ENCODE measurements at regions not wholly inside any gene's neighbourhood (a gene's known extent, or its start where the extent isn't known, plus 50 kb on each side); places are given as distances from the start of the nearest gene placed in this dataset.

DNA sequence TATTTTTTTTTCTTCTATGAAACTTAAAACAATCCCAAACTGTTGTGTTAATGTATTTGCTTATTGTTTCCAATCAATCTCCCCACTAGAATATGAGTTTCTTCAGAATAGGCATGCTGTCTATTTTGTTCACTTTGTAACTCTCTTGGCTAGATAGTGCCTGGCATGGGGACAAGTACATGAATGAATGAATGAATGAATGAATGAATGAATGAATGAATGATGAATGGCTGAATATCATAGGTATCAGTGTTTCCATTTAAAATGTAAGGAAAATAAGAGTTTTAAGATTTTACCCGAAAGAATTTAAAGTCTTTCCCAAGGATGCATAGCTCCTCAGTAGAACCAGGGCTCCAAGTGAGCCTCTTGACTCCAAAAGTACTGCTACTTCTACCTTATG lies 294.9 kb upstream of the GADL1 start:
- no peak for ATAC-seq
- intact Hi-C loops (cut with micrococcal nuclease), result no loop called here
- CTCF ChIA-PET, result no interaction called here
- DNase-seq, result no peak
- Mint-ChIP-seq H3K36me3 (ENCODE audit: low read depth) (no peaks in the 10 kb centered on the region), H3K4me3 (no peak overlapping the region), H3K4me1 (ENCODE audit: low read depth) (peaks cover 9% of the 10 kb centered on the region), H3K9me3 (peaks cover 4% of the 10 kb centered on the region), H3K27me3 (no peaks in the 10 kb centered on the region), H3K27ac (no peak overlapping the region)
- TF ChIP-seq CTCF (IDR thresholded peaks at IDR 0.05), result no peak
- POLR2A ChIA-PET, result no interaction called here

GRCh38 chr3:31189971-31190370 lies 295.5 kb upstream of the GADL1 start:
- no peak overlapping the region for H3K27ac Mint-ChIP-seq
- no peak overlapping the region for H3K4me3 Mint-ChIP-seq
- no peaks in the 10 kb centered on the region for H3K27me3 Mint-ChIP-seq
- intact Hi-C loops (cut with micrococcal nuclease), result no loop called here
- CTCF ChIA-PET, result no interaction called here
- TF ChIP-seq CTCF (IDR thresholded peaks at IDR 0.05), result no peak
- POLR2A ChIA-PET, result no interaction called here
- peaks cover 9% of the 10 kb centered on the region for H3K4me1 Mint-ChIP-seq (ENCODE audit: low read depth)
- ATAC-seq (no peak), DNase-seq (no peak)
- peaks cover 4% of the 10 kb centered on the region for H3K9me3 Mint-ChIP-seq
- no peaks in the 10 kb centered on the region for H3K36me3 Mint-ChIP-seq (ENCODE audit: low read depth)

DNA sequence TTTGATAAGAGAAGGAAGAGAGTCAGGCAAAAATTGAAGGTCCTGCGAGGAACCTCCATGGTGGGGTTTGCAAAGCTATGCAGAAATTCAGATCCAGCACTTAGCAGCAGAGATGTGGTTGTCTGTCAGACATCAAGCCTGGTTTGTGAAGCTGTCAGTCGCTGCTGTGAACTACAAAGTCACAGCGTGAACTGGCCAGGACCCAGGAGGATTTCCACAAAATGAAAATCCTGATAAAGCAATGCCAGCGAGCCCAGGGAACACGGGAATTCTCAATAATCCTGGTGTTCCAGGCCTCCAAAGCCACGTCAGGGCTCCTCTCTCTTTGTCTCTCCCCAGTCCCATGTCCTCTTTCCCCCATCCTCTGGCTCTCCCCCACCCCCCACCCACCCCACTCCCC lies 296.9 kb upstream of the GADL1 start:
- peaks cover 4% of the 10 kb centered on the region for H3K9me3 Mint-ChIP-seq
- no peak for DNase-seq
- no peaks in the 10 kb centered on the region for H3K27me3 Mint-ChIP-seq
- no peak for TF ChIP-seq CTCF (IDR thresholded peaks at IDR 0.05)
- peaks cover 9% of the 10 kb centered on the region for H3K4me1 Mint-ChIP-seq (ENCODE audit: low read depth)
- ChIA-PET CTCF (no interaction called here), POLR2A (no interaction called here)
- no peak overlapping the region for H3K27ac Mint-ChIP-seq
- H3K36me3 Mint-ChIP-seq (ENCODE audit: low read depth), result no peaks in the 10 kb centered on the region
- no peak for ATAC-seq
- intact Hi-C loops (cut with micrococcal nuclease), result no loop called here
- H3K4me3 Mint-ChIP-seq, result no peak overlapping the region

DNA sequence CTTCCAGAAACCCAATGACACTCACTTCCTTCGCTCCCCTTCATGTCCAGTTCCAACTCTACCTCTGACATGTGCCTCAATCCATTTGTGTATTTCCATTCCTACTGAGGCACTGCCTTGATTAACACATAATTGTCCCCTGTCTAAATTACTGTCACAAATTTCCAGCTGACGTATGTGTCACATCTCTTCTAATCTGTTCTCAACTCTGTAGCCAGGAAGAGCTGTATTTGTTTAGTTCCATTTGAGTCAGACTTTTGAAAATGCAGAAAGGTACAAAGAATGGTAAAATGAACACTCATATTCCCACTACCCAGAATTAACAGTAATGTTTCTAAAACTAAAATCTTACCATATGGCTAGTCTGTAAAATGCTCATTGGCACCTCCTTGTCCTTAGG lies 299.0 kb upstream of the GADL1 start:
- POLR2A ChIA-PET, result no interaction called here
- ATAC-seq (no peak), DNase-seq (no peak)
- intact Hi-C loops (cut with micrococcal nuclease), result no loop called here
- H3K36me3 Mint-ChIP-seq (ENCODE audit: low read depth), result no peaks in the 10 kb centered on the region
- no peak for TF ChIP-seq CTCF (IDR thresholded peaks at IDR 0.05)
- H3K4me1 Mint-ChIP-seq (ENCODE audit: low read depth), result peaks cover 4% of the 10 kb centered on the region
- CTCF ChIA-PET, result no interaction called here
- H3K9me3 Mint-ChIP-seq, result peaks cover 4% of the 10 kb centered on the region
- H3K27me3 Mint-ChIP-seq, result no peaks in the 10 kb centered on the region
- no peak overlapping the region for H3K4me3 Mint-ChIP-seq
- H3K27ac Mint-ChIP-seq, result no peak overlapping the region

GRCh38 chr3:31193871-31194270 lies 299.4 kb upstream of the GADL1 start:
- no peak for TF ChIP-seq CTCF (IDR thresholded peaks at IDR 0.05)
- CTCF ChIA-PET, result no interaction called here
- Mint-ChIP-seq H3K36me3 (ENCODE audit: low read depth) (no peaks in the 10 kb centered on the region), H3K27me3 (no peaks in the 10 kb centered on the region), H3K4me1 (ENCODE audit: low read depth) (peaks cover 4% of the 10 kb centered on the region), H3K9me3 (peaks cover 4% of the 10 kb centered on the region), H3K27ac (no peak overlapping the region), H3K4me3 (no peak overlapping the region)
- ATAC-seq, result no peak
- no peak for DNase-seq
- POLR2A ChIA-PET, result no interaction called here
- intact Hi-C loops (cut with micrococcal nuclease), result no loop called here
